Cerebellar cortex (tissue), 1 donor: ENCODE measurements at regions not wholly inside any gene's neighbourhood (a gene's known extent, or its start where the extent isn't known, plus 50 kb on each side); places are given as distances from the start of the nearest gene placed in this dataset.
A peak's percentile ranks its signal among the peaks of the same experiment; 100 is the strongest.

Experiments used
- DNase-seq: peaks from one replicate; pipeline ENCODE4 v3.0.0-alpha.2; 2015; ENCODE audit warnings: low spot score

DNA sequence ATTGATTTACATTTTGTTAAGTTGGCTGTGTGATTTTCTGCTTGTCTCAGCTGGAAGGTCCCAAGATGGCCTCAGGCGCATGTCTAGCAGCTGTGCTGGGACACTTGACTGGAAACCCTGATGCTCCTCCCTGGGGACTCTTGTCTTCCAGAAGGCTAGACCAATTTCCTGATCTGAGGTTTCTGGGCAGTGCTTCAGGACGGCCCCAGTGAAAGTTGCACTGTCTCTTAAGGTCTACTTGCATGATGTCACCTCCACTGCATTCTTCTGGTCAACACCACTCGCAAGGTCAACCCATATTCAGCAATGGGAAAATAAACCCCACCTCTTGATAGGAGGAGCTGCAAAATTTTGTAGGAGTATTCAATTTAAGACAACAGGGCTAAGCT, 116.0 kb downstream of the SALL1 start:
- no peak for DNase-seq

DNA sequence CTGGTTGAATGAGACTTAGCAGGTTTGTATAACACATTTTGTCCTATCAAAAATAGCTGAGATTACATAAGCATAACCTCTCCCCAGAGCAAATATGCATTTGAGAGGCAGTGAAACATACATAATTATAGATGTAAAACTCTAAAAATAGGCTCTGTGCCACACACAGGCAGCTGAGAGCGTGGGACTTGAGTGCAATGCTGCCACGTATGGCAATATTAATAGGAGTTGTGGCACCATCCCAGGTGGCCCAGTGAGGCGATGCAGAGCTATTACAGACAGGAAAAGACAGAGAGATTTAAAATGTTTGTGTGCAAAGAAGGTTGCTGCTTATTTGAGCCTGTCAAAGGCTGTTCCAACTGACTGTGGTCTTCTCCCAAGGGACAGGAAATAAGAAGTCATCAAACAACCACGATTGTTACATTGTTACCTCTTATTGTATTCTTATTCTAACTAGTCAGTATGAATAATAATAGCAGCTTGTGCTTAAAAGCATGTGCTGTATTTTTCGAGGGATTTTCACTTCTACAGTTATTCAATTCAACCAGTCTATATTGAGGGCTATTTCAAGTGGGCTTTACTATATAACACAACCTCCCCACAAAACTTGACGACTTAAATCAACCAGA, 116.5 kb downstream of the SALL1 start:
- peak; percentile 1 for DNase-seq

DNA sequence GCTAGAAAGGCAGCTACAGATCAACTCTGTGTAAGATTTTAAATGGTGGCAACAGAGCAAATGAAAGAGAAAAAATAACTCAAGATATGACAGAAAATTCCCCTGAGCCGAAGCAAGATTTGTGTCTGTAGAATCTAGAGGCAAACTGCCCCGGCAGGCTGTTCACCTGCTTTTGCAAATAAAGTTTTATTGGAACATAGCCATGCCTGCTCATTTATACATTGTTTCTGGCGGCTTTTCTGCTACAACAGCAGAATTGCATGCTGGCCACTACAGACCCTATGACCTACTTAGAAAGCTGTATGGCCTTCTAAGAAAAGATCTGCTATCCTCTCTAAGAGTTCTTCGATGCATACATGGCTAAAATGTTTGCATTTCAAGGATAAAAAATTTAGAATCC, 119.5 kb downstream of the SALL1 start:
- DNase-seq = no peak

DNA sequence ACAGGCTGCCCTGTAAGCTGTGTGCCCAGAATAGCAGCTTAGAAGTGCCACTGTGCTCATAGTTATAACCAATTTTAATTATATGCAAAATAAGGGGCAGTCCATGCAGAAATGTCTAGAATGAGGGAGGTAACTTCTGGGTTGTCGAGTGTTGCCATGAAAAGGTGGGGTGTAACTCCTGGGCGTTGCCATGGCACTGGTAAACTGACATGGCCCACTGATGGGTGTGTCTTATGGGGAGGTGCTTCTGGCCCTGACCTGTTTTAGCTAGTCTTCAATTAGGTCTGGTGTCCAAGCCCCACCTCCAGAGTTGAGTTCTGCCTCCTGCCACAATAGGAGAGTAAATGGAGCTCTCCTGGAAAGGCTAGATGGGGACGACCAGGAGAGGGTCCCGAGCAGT, 120.6 kb downstream of the SALL1 start:
- no peak for DNase-seq

DNA sequence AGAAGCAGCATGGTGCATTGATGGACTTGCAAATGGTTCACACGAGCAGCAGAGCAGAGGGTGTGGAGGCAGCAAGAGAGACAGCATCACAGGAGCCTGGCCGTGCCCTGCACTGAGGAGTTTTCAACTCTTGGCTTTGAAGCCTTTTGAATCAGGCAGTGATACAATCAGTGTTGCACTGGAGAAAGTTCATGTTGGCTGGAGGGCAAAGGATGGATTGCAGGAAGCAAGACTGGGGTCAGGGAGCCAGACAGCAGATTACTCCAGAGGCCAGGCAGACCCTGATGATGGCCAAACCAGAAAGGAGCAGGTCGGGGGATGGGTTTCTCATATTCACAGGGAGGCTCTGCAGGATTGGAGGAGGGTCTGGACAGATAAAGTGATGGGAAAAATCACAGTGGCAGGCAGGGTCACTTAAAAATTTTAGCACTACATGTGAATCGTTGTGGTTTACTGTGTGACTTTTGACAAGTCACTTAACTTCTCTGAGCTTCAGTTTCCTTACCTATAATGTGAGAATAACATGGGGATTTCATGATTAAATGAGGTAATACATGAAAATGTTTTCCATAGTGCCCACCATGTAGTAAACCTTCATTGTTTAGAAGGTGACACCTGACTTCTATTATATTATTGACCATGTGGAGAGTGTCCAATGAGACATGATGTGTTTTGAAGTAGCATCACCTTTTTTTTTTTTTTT, 125.3 kb downstream of the SALL1 start:
- DNase-seq = no peak

DNA sequence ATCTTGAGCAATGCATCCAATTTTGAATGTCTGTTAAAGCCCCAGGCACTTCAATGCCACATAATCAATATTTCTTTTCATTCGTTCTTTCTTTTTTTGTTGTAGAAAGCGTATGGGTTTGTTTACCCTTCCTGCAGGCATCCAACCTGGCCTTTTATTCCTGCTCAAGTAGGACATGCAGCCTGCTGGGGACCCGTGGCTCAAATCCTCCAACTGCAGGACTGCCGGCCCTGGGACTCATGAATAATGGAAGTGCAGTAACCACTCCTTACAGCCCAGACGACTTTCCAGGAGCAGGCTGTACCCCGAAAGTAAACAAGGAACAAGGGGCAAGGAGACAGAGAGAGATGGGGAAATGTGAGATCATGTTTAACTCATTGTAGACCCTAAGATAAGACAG, 126.4 kb downstream of the SALL1 start:
- peak; percentile 5 for DNase-seq

DNA sequence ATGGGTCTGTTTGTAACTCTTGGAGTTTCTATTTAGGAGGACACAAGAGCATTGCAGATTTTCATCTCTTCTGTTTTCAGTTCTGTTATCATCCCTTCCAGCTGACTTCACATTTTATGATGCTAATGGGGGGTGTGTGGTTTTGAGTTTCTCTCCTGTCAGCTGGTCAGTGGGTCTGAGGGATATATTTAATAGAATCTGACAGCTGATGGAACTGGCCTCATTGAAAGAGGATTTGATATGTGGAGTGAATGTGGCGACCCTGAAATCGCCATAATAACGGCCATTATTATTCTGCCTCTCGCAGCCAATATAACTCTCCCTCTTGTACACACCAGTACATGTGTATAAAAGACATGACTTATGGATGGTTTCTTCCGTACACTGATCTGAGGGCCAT, 128.1 kb downstream of the SALL1 start:
- no peak for DNase-seq

DNA sequence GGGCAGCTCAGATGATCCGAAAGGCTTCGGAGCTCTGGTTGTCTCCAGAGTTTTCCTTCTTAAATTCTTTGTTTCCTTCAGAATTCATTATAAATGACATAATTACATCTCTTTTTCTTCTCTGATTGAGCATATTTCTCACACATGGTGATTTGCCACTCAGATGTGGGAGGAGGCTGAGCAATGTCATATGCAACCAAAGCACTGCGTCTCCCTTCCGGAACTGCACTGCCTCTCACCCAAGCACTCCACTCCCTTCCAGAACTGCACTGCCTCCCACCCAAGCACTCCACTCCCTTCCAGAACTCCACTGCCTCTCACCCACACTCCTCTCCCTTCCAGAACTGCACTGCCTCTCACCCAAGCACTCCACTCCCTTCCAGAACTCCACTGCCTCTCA, 131.5 kb downstream of the SALL1 start:
- DNase-seq = no peak

DNA sequence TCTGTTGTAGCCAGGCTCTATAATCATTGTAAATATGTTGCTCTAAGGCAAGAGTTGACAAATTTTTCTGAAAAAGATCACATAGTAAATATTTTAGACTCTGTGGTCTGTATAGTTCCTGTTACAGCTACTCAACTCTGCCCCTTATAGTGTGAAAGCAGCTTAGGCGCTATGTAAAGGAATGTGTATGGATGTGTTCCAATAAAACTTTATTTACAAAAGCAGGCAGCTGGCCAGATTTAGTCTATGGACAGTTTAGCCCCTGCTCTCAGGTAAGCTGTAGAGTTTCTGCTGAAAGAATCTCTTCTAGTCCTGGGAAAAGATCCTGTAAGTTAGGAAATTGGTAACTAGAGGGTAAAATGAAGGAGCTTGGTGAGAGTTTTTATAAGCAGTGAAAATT, 133.1 kb downstream of the SALL1 start:
- no peak for DNase-seq

DNA sequence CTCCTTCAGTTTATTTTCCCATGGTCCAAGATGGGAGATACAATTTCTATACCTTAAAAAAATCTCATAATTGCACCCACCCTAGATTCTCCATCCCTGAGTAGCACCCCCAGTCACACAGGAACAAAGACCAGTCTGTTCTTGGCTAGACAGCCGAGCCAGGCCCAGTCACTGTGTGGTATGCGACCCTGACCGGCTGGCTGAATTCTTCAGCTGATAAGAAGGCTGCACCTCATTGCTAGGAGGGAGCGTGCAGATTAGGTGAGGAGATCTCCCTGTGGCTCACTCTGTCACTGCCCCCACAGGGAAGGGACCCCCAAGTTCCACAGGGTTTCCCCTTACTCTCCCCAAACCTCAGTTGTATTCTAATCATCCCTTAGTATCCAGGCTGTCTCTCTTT, 138.7 kb downstream of the SALL1 start:
- no peak for DNase-seq

DNA sequence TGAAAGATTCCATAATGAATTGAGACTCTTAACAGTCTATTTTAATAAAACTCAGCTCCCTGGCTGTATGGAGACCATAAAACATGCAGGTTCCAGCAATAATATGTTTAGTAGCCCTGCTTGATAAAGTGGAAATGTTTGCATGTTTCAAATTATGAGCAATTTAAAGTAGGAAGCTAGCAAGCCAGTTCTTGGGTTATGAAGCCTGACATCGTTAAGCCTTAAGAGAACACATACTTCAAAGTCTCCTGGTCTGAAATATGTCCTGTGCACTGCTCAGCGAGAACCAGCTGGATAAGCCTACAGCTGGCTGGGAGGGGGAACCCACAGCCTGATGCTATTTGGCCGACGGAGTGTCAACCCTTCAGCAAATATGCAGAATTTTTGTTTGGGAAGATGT, 140.3 kb downstream of the SALL1 start:
- DNase-seq = no peak

DNA sequence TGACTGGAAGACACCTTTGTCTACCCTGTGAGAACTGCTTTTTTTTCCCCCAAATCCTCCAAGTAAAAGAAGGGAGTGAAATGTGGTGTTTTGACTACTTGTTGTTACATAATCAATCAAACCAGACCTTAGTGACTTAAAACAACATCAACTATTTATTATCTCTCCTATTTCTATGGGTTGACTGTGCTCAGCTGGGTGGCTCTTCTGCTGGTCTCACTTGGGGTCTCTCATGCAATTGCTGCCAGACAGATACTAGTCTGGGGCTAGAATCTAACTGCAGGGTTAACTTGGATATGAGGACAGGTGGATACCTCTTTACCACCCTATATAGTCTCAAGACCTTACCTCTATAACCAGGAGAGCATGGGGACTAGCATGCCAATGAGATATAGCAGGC, 141.3 kb downstream of the SALL1 start:
- DNase-seq = no peak

DNA sequence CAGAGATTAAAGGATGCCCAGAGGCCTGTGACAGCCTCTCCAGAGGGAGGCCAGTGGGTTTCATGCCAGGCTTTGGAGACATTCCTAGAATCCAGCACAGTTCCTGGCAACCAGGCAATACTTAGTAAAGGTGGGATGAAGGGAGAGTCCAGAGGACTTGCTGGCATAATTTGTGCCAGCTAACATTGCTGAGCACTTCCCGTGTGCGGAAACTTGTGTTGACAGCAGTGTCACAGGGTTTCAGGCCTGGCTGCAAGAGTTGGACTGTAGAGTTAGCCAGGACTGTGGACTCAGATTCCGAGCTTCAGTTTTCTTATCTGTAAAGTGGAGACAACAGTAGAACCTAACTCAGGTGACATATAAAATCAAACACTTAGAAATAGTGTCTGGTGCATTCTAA, 141.7 kb downstream of the SALL1 start:
- DNase-seq = no peak

DNA sequence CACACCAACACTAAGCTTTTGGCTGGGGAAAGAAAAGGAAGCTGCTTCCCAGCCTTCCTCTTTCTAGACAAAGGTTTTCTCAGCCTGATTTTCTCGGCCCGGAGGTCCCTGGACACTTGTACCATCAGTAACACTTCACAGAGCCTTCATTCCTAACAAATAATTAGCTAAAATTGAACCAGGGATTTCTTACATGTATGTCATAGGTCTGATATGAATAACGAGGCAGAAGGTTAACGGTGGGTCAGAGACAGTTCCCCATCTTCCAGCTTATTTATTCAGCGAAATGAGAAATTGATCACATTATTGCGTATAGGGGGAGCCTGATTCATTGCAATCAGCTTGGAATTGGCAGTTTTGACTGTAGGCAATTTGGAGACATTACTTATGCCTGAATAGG, 142.5 kb downstream of the SALL1 start:
- DNase-seq = no peak

DNA sequence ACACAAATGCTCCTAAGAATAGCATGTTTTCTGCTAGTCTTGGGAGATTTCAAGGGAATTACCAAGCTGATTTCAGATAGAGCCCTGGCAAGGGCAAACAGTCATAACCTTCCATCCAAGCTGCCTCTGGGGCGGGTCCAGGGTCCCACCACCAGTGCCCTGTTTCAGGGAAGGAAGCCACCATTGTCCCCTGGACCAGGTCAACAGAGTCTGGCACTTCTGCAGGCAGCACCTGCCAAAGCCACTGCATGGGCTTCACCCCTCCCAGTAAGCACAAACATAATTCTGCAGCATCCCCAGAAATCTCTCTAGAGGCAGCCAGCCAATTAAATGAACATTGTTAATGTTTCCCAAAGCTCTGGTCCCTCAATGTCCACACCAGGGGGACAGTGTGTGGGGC, 143.0 kb downstream of the SALL1 start:
- no peak for DNase-seq

DNA sequence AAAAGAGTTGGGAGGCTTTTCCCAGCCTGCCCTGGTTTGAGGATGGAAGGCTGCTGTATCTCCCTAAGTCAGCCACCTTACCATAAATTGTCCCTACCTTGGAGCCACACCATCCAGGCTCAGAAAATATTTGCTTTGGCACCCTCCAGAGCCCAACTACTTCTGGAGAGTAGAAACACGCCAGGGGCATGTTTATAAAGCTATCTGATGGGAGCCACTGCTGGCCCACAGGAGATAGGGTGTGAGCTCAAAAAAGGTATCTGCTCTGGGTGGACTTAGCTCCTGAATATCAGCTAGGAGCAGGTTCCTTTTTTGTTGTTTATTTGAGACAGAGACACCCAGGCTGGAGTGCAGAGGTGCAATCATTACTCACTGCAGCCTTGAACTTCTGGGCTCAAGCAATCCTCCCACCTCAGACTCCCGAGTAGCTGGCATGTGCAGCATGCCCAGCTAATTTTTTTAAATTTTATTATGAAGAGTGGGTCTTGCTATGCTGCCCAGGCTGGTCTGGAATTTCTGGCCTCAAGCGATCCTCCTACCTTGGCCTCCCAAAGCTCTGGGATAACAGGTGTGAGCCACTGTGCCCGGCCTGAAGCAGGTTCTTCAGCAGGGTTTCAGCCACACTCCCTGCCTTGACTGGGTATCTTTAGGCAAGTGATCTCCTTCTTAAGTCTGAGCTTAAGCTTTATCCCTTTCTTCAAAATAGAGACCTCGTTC, 147.1 kb downstream of the SALL1 start:
- DNase-seq = no peak

DNA sequence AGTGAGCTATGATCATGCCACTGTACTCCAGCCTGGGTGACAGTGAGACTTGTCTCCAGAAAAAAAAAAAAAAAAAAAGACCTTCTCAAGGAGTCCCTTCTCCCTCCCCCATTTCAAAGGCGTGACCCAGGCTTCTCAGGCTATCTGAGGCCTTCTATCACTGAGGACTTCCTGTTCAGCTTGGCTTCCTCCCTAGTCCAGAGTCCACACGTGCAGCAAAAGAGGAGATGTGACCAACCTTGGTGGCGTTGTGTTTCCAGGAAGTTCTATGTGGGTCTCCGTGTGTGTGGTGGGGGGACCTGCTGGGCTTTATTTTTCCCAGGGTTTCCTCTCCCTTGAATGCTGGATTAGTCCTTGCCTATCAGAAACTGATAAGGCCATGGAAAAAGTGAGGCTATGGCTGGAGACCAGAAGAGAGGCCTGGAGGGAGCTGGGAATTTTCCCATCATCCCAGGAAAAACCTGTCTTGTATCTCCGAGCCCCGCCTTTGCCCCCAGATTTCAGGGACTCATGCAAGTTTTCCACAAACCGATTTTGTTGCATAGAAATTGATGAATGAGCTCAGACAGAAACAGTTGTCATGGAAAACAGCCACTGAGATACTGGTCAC, 148.1 kb downstream of the SALL1 start:
- no peak for DNase-seq

DNA sequence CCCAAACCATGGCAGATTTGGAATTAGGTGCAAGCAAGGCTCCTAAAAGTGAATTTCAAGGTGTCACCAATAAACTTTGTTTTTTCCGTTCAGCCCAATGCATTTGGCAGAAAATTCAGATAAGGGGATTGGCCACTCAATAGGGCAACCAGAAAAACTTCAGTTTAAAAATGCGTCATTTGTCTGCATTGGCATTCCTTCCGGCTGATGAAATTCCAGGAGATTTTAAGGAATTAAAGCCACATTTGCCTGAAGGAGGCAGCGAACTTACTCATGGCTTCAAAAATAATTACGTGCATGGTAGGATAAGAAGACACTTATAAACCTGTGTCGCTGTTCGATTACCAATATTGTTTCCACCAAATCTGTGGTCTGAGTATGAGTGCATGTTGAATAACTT, 151.9 kb downstream of the SALL1 start:
- no peak for DNase-seq

DNA sequence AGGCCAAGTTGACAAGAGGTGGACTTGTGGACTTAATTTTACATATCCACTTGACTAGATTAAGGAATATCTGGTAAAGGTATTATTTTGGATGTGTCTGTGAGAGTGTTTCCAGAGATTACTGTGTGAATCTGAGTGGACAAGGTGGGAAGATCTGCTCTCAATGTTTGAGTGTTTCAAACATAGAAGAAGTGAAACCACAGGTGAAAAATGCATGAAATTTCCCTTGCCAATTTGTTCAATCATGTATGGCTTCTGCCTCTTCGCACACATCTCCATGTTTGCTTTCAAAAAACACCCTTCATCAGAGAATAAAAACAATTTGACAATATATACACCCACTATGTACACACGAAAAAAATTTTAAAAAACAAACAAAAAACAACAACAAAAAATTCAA, 152.7 kb downstream of the SALL1 start:
- DNase-seq = no peak

DNA sequence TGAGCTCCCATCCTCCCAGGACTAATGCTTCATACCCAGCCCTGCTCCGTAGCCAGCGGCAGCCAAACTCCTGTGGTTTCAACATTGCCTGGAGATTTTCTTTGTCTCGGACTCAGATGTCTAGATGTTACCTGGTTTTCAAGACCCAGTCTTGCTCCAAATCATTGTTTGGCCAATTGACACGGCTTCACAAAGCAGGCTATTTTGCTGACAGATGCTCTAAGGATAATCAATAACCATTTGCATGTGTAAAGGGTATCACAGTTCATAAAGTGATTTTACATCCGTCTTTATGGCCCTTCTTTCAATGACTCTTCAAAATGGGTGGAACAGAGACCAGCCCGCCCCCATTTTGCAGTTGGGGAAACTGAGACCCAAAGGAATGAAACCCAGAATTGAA, 153.4 kb downstream of the SALL1 start:
- DNase-seq = no peak

DNA sequence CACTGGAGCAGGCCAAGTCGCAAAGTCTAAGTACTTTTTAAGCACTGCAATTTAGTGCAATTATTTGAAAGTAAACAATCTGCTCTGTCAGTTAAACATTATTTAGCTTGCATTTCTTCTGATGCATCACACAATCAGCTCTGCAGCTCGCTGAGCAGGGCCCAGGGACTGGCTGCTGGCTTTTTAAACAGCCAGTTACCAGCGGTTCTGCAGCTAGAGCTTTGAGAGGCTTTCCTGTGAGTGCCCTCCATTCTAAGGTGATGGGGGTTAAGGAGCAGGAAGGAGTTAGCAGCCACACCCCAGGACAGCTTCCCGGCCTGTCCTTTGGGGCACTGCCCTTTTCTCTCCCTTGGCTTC, 154.3 kb downstream of the SALL1 start:
- DNase-seq = no peak

DNA sequence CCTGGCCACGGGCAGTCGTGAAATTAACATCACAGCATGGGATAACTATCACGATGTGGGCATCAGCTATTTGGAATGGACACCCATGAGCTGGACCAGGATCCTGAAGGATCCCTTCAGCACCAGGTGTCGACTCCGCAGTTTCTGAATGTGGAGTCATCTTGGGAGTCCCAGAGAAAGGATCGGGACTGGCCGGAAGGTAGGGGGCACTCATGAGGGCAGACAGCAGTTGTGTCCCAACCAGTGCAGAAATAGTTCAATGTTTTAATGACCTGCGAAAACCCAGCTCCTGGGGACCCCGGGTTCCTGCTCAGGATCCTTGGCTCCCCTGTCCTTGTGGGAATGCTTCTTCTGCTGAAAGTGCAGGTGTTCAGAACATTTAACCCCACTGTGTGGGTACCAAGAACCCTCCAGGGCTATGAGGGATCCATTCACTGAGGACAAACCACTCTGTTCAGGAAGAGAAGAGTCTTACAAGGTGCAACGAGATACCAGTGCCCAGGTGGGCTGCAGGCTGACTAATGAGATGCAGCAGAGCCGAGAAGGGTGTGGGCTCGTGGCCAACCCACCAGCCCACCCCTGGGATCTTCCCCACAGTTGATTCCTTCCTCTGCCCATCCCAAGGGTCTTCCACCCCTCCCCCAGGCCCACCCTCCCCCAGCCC, 154.8 kb downstream of the SALL1 start:
- DNase-seq = no peak

DNA sequence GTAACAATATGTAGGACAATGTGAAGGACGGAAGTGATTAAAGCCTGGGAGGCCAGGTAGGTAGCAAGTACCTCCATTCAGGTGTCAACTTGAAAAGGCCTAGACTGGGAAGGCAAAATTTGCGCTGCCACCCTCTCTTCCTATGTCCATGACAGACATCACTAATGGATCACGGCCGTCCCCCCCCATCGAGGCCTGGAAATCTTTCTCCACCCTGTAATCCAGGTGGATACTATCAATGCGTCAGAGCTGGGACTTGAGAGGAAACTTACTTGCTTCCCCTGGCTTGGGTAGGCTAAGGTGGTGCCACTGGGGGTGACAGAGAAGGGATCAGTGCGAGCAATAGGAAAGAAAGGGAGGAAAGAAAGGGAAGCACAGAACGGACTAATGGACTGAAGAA, 156.1 kb downstream of the SALL1 start:
- DNase-seq = no peak
